Testis (tissue), 2 donors: ENCODE measurements at regions not wholly inside any gene's neighbourhood (a gene's known extent, or its start where the extent isn't known, plus 50 kb on each side); places are given as distances from the start of the nearest gene placed in this dataset.

Experiments
- CTCF ChIP-seq, 3 experiments: fragments of 450-650 bp in 2 of 3; fragments of 200-600 bp in 1 of 3; sonication (generic) in 1 of 3; IDR thresholded peaks; one replicate each; pipeline ENCODE4 v1.5.1; 2016 to 2019; ENCODE audit warnings: antibody characterized with exemption in 3 of 3, mild to moderate bottlenecking in 2 of 3, moderate library complexity in 1 of 3
- POLR2A ChIP-seq: fragments of 450-650 bp; IDR thresholded peaks from one replicate; pipeline ENCODE4 v1.6.1; 2017; ENCODE audit warnings: antibody characterized with exemption, mild to moderate bottlenecking, moderate library complexity

GRCh38 chr2:143889216-143889615, 630.7 kb downstream of the ZEB2 start:
- no peak for TF ChIP-seq CTCF (IDR thresholded peaks at IDR 0.05)
- no peak for TF ChIP-seq POLR2A
